OCI-LY7 (cell line): ENCODE measurements at regions not wholly inside any gene's neighbourhood (a gene's known extent, or its start where the extent isn't known, plus 50 kb on each side); places are given as distances from the start of the nearest gene placed in this dataset.

Experiments used
- CTCF ChIP-seq: fragments of 200-600 bp; sonication (generic); conservative IDR thresholded peaks from 2 replicates; pipeline ENCODE4 v1.5.1; 2014; ENCODE audit warnings: mild to moderate bottlenecking, antibody characterized with exemption, low read length, moderate library complexity, mixed read lengths
- EZH2phosphoT487 ChIP-seq: fragments of 200-600 bp; sonication (generic); IDR thresholded peaks from 2 replicates; pipeline ENCODE4 v1.6.1; 2018; ENCODE audit warnings: low read depth, borderline replicate concordance, mild to moderate bottlenecking, mixed run types, antibody characterized with exemption, low read length, moderate library complexity, mixed read lengths

- TF ChIP-seq CTCF (no peak), EZH2phosphoT487 (no peak)
Measured at GRCh38 chr2:58667137-58667774, 426.1 kb upstream of the FANCL start.
